Neural cell (in vitro differentiated cells): ENCODE measurements at regions not wholly inside any gene's neighbourhood (a gene's known extent, or its start where the extent isn't known, plus 50 kb on each side); places are given as distances from the start of the nearest gene placed in this dataset.

Source experiments
- EP300 ChIP-seq: fragments of 450-650 bp; conservative IDR thresholded peaks from 2 replicates; pipeline ENCODE4 v1.6.1; 2014; ENCODE audit warnings: antibody characterized with exemption, mild to moderate bottlenecking, moderate library complexity; ENCODE audit not compliant: poor library complexity, severe bottlenecking
- MXI1 ChIP-seq: fragments of 450-650 bp; conservative IDR thresholded peaks from 2 replicates; pipeline ENCODE4 v1.6.1; 2014; ENCODE audit warnings: antibody characterized with exemption, mild to moderate bottlenecking; ENCODE audit not compliant: poor library complexity, severe bottlenecking
- POLR2AphosphoS5 ChIP-seq: IDR thresholded peaks from 2 replicates; pipeline ENCODE4 v1.6.1; 2012
- RAD21 ChIP-seq: fragments of 450-650 bp; conservative IDR thresholded peaks from 2 replicates; pipeline ENCODE4 v1.6.1; 2014; ENCODE audit warnings: antibody characterized with exemption, mild to moderate bottlenecking, moderate library complexity
- SMC3 ChIP-seq: fragments of 450-650 bp; conservative IDR thresholded peaks from 2 replicates; pipeline ENCODE4 v1.6.1; 2014; ENCODE audit warnings: antibody characterized with exemption, mild to moderate bottlenecking, moderate library complexity; ENCODE audit not compliant: poor library complexity
- TAF1 ChIP-seq: IDR thresholded peaks from 2 replicates; pipeline ENCODE4 v1.6.1; 2012; ENCODE audit warnings: low read depth
- TF ChIP-seq, protein P1 (sequence below): fragments of 450-650 bp; IDR thresholded peaks from 2 replicates; pipeline ENCODE4 v1.5.1; 2014; ENCODE audit warnings: antibody characterized with exemption, mild to moderate bottlenecking, moderate library complexity; ENCODE audit not compliant: poor library complexity, severe bottlenecking
- TF ChIP-seq, protein P2 (sequence below): IDR thresholded peaks from 2 replicates; pipeline ENCODE4 v1.6.1; 2012; ENCODE audit warnings: borderline replicate concordance

DNA sequence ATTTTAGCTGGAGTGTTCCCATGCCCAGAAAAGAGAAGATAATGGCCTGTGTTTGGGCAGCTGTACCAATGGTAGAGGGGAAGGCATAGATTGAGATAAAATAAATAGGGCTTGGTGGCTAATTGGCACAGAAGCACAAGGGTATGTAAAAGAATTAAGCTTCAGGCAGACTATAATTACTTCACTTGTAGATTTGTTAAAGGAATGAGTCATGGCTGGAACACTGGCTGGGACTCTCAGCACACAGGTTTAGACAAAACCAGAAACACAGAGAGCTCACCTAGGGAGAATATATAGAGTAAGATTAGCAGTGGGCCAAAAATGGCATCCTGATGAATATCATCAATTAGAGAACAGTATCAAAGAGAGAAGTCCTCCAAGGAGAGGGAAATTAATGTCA lies 198.3 kb upstream of the FIGN start:
- TF ChIP-seq, protein P1, sequence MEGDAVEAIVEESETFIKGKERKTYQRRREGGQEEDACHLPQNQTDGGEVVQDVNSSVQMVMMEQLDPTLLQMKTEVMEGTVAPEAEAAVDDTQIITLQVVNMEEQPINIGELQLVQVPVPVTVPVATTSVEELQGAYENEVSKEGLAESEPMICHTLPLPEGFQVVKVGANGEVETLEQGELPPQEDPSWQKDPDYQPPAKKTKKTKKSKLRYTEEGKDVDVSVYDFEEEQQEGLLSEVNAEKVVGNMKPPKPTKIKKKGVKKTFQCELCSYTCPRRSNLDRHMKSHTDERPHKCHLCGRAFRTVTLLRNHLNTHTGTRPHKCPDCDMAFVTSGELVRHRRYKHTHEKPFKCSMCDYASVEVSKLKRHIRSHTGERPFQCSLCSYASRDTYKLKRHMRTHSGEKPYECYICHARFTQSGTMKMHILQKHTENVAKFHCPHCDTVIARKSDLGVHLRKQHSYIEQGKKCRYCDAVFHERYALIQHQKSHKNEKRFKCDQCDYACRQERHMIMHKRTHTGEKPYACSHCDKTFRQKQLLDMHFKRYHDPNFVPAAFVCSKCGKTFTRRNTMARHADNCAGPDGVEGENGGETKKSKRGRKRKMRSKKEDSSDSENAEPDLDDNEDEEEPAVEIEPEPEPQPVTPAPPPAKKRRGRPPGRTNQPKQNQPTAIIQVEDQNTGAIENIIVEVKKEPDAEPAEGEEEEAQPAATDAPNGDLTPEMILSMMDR, result no peak
- TF ChIP-seq EP300, result no peak
- TF ChIP-seq TAF1, result no peak
- TF ChIP-seq, protein P2, sequence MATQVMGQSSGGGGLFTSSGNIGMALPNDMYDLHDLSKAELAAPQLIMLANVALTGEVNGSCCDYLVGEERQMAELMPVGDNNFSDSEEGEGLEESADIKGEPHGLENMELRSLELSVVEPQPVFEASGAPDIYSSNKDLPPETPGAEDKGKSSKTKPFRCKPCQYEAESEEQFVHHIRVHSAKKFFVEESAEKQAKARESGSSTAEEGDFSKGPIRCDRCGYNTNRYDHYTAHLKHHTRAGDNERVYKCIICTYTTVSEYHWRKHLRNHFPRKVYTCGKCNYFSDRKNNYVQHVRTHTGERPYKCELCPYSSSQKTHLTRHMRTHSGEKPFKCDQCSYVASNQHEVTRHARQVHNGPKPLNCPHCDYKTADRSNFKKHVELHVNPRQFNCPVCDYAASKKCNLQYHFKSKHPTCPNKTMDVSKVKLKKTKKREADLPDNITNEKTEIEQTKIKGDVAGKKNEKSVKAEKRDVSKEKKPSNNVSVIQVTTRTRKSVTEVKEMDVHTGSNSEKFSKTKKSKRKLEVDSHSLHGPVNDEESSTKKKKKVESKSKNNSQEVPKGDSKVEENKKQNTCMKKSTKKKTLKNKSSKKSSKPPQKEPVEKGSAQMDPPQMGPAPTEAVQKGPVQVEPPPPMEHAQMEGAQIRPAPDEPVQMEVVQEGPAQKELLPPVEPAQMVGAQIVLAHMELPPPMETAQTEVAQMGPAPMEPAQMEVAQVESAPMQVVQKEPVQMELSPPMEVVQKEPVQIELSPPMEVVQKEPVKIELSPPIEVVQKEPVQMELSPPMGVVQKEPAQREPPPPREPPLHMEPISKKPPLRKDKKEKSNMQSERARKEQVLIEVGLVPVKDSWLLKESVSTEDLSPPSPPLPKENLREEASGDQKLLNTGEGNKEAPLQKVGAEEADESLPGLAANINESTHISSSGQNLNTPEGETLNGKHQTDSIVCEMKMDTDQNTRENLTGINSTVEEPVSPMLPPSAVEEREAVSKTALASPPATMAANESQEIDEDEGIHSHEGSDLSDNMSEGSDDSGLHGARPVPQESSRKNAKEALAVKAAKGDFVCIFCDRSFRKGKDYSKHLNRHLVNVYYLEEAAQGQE, result no peak
- no peak for TF ChIP-seq MXI1
- no peak for TF ChIP-seq RAD21
- no peak for TF ChIP-seq SMC3
- no peak for TF ChIP-seq POLR2AphosphoS5
